ENCODE measurements at regions not wholly inside any gene's neighbourhood (a gene's known extent, or its start where the extent isn't known, plus 50 kb on each side); places are given as distances from the start of the nearest gene placed in this dataset.

- ChIA-PET CTCF (no interaction called here), POLR2A (no interaction called here)
- DNase-seq = no peak
- no peak overlapping the region for H3K4me3 ChIP-seq (ENCODE audit: low read depth, low read length)
- no peaks in the 10 kb centered on the region; the same call in 1 of the 2 replicates for H3K27me3 ChIP-seq (replicated peaks; ENCODE audit: control insufficient read depth, insufficient read depth, low read length)
- Mint-ChIP-seq H3K27ac (ENCODE audit: unreplicated experiment) (no peak overlapping the region), H3K27me3 (ENCODE audit: insufficient read depth, unreplicated experiment) (no peaks in the 10 kb centered on the region), H3K36me3 (ENCODE audit: insufficient read depth, unreplicated experiment) (no peaks in the 10 kb centered on the region), H3K4me3 (ENCODE audit: unreplicated experiment) (no peak overlapping the region), H3K4me1 (ENCODE audit: low read depth, unreplicated experiment) (no peaks in the 10 kb centered on the region), H3K9me3 (ENCODE audit: unreplicated experiment) (no peaks in the 10 kb centered on the region)
- no TSS peak for BruUV-seq (replicated peaks)
- intact Hi-C loops (cut with micrococcal nuclease; ENCODE audit: unreplicated experiment) = no loop called here
- no peaks in the 10 kb centered on the region for H3K36me3 ChIP-seq (ENCODE audit: control insufficient read depth, insufficient read depth, low read length)
- no peak for TF ChIP-seq CTCF (IDR thresholded peaks at IDR 0.05; ENCODE audit: insufficient read depth in 1 of 2, low read depth in 1 of 2, low read length in 1 of 2, severe bottlenecking in 1 of 2, unreplicated experiment in 1 of 2)
- H3K9me3 ChIP-seq = no peaks in the 10 kb centered on the region
- H3K4me1 ChIP-seq = no peaks in the 10 kb centered on the region
Measured at GRCh38 chr1:185419718-185420117, 102.7 kb upstream of the IVNS1ABP start.

- H3K4me3 Mint-ChIP-seq (ENCODE audit: unreplicated experiment) = no peak overlapping the region
- no peaks in the 10 kb centered on the region for H3K27me3 Mint-ChIP-seq (ENCODE audit: insufficient read depth, unreplicated experiment)
- no peak overlapping the region for H3K27ac Mint-ChIP-seq (ENCODE audit: unreplicated experiment)
- intact Hi-C loops (cut with micrococcal nuclease; ENCODE audit: unreplicated experiment) = no loop called here
- Histone ChIP-seq H3K4me1 (no peaks in the 10 kb centered on the region), H3K9me3 (no peaks in the 10 kb centered on the region), H3K4me3 (ENCODE audit: low read depth, low read length) (no peak overlapping the region), H3K27me3 (replicated peaks; ENCODE audit: control insufficient read depth, insufficient read depth, low read length) (no peaks in the 10 kb centered on the region; the same call in 1 of the 2 replicates), H3K36me3 (ENCODE audit: control insufficient read depth, insufficient read depth, low read length) (no peaks in the 10 kb centered on the region)
- BruUV-seq (replicated peaks) = no TSS peak
- no peaks in the 10 kb centered on the region for H3K9me3 Mint-ChIP-seq (ENCODE audit: unreplicated experiment)
- H3K36me3 Mint-ChIP-seq (ENCODE audit: insufficient read depth, unreplicated experiment) = no peaks in the 10 kb centered on the region
- ChIA-PET POLR2A (no interaction called here), CTCF (no interaction called here)
- no peak for TF ChIP-seq CTCF (IDR thresholded peaks at IDR 0.05; ENCODE audit: insufficient read depth in 1 of 2, low read depth in 1 of 2, low read length in 1 of 2, severe bottlenecking in 1 of 2, unreplicated experiment in 1 of 2)
- DNase-seq = no peak
- no peaks in the 10 kb centered on the region for H3K4me1 Mint-ChIP-seq (ENCODE audit: low read depth, unreplicated experiment)
Measured at GRCh38 chr1:185418472-185418871, 101.4 kb upstream of the IVNS1ABP start.

GRCh38 chr1:185412385-185413087, 95.5 kb upstream of the IVNS1ABP start:
- Mint-ChIP-seq H3K4me3 (ENCODE audit: unreplicated experiment) (no peak overlapping the region), H3K4me1 (ENCODE audit: low read depth, unreplicated experiment) (no peaks in the 10 kb centered on the region), H3K27me3 (ENCODE audit: insufficient read depth, unreplicated experiment) (no peaks in the 10 kb centered on the region), H3K36me3 (ENCODE audit: insufficient read depth, unreplicated experiment) (no peaks in the 10 kb centered on the region), H3K9me3 (ENCODE audit: unreplicated experiment) (no peaks in the 10 kb centered on the region), H3K27ac (ENCODE audit: unreplicated experiment) (no peak overlapping the region)
- no peak overlapping the region for H3K4me3 ChIP-seq (ENCODE audit: low read depth, low read length)
- intact Hi-C loops (cut with micrococcal nuclease; ENCODE audit: unreplicated experiment) = no loop called here
- H3K27me3 ChIP-seq (replicated peaks; ENCODE audit: control insufficient read depth, insufficient read depth, low read length) = 0 out of 2 replicates have a peak, but pooled peaks cover 1% of the 10 kb centered on the region
- no TSS peak for BruUV-seq (replicated peaks)
- H3K36me3 ChIP-seq (ENCODE audit: control insufficient read depth, insufficient read depth, low read length) = no peaks in the 10 kb centered on the region
- CTCF ChIA-PET = no interaction called here
- TF ChIP-seq CTCF (IDR thresholded peaks at IDR 0.05; ENCODE audit: insufficient read depth in 1 of 2, low read depth in 1 of 2, low read length in 1 of 2, severe bottlenecking in 1 of 2, unreplicated experiment in 1 of 2) = no peak
- DNase-seq = peak in 1 of 2 experiments; percentile 31
- H3K9me3 ChIP-seq = no peaks in the 10 kb centered on the region
- POLR2A ChIA-PET = no interaction called here
- H3K4me1 ChIP-seq = no peaks in the 10 kb centered on the region
